Thyroid gland (tissue), 4 donors: ENCODE measurements at regions not wholly inside any gene's neighbourhood (a gene's known extent, or its start where the extent isn't known, plus 50 kb on each side); places are given as distances from the start of the nearest gene placed in this dataset.

ENCODE experiments used
- DNase-seq, 2 donors: peaks; one replicate each; pipeline ENCODE4 v3.0.0-alpha.2; 2019
- H3K27ac ChIP-seq, 3 donors: fragments of 200-600 bp; sonication (generic); 1 replicate in 2 of 3; 2 replicates in 1 of 3; pipeline ENCODE4 v1.5.1; 2016 to 2019; ENCODE audit warnings: mild to moderate bottlenecking in 1 of 3, moderate library complexity in 1 of 3
- H3K27me3 ChIP-seq: fragments of 200-600 bp; sonication (generic); one replicate; pipeline ENCODE4 v1.5.1; 2019
- H3K36me3 ChIP-seq, 2 donors: fragments of 200-600 bp; sonication (generic); one replicate each; pipeline ENCODE4 v1.5.1; 2016 to 2019
- H3K4me1 ChIP-seq, 2 donors: fragments of 200-600 bp; sonication (generic); one replicate each; pipeline ENCODE4 v1.5.1; 2017 to 2019
- H3K4me3 ChIP-seq, 3 donors: fragments of 200-600 bp; sonication (generic); replicated peaks in 1 of 3; 1 replicate in 2 of 3; 2 replicates in 1 of 3; pipeline ENCODE4 v1.5.1; 2016; ENCODE audit warnings: mild to moderate bottlenecking in 1 of 3
- H3K9me3 ChIP-seq: fragments of 200-600 bp; sonication (generic); one replicate; pipeline ENCODE4 v1.5.1; 2017
- CTCF ChIP-seq, 6 experiments: fragments of 200-600 bp in 3 of 6; fragments of 450-650 bp in 3 of 6; sonication (generic) in 3 of 6; IDR thresholded peaks; one replicate each; pipeline ENCODE4 v1.5.1; 2016 to 2019; ENCODE audit warnings: antibody characterized with exemption in 6 of 6, mild to moderate bottlenecking in 2 of 6, inconsistent platforms in 1 of 6, moderate library complexity in 1 of 6
- POLR2A ChIP-seq, 2 donors: fragments of 450-650 bp; IDR thresholded peaks; one replicate each; pipeline ENCODE4 v1.6.1; 2017; ENCODE audit warnings: antibody characterized with exemption in 2 of 2, mild to moderate bottlenecking in 2 of 2, moderate library complexity in 1 of 2
- WGBS, 2 donors: methylation state at CpG; one replicate each; pipeline ENCODE4 v1.1.5; 2017; 5-methylcytosine and 5-hydroxymethylcytosine counted together
- intact Hi-C: fragments of 100-400 bp; cut with DNase I; formaldehyde crosslinking; loops from one replicate; pipeline ENCODE4 v1.15.1; 2023

DNA sequence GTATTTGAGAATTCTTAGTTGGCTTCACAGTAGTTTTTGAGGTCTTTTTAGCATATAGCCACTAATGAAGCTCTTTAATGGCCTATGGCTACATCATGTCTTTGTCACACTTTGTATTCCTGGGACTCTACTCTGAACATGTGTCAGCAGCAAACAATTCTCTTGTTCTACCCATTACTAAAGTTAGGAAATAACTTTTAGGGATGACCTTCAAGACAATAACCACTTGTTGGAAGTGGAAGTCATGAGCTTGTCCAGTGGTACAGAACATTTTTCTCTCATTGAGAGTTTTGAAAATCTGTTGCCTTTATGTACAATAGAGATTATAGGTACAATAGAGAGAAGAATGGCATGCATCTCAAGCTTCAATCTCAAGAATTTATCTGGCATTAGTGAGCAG lies 571.6 kb upstream of the JAG1 start:
- no peaks in the 10 kb centered on the region for H3K9me3 ChIP-seq
- intact Hi-C loops = no loop called here
- no peak overlapping the region for H3K27ac ChIP-seq
- no peaks in the 10 kb centered on the region for H3K27me3 ChIP-seq
- no peak overlapping the region for H3K4me3 ChIP-seq
- no peaks in the 10 kb centered on the region for H3K4me1 ChIP-seq
- DNase-seq = no peak
- H3K36me3 ChIP-seq = no peaks in the 10 kb centered on the region
- TF ChIP-seq POLR2A (IDR thresholded peaks at IDR 0.05) (no peak), CTCF (IDR thresholded peaks at IDR 0.05) (no peak)

DNA sequence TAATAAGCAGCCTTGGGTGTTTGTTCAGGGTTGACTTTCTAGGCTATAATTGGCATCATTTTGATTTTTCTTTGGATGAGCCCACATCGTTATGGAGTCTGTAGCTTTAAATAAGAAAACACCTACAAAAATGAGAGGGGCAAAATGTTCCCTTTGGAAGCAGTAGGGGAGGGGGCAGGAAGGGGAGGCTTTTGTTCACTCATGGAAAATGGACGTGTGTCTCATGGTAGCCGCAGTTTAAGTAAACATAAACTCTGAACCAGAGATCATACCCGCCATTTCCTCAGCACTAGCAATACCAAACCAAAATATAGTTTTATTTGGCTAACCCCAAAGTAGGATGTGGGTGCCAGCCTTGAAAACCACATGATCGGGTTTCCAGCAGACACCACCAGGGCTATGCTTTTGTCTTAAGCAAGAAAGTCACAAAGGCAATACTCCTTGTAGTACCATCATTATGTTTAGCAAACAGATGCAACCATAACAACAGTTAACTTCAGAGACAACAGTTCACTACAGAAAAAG lies 572.5 kb upstream of the JAG1 start:
- Histone ChIP-seq H3K9me3 (no peaks in the 10 kb centered on the region), H3K27me3 (no peaks in the 10 kb centered on the region), H3K4me1 (no peaks in the 10 kb centered on the region), H3K4me3 (no peak overlapping the region), H3K36me3 (no peaks in the 10 kb centered on the region), H3K27ac (no peak overlapping the region)
- intact Hi-C loops = no loop called here
- TF ChIP-seq POLR2A (IDR thresholded peaks at IDR 0.05) (no peak), CTCF (IDR thresholded peaks at IDR 0.05) (no peak)
- DNase-seq = no peak
- WGBS, 2 donors = 74 to 77% methylated on average over 5 of the region's 5 CpGs

DNA sequence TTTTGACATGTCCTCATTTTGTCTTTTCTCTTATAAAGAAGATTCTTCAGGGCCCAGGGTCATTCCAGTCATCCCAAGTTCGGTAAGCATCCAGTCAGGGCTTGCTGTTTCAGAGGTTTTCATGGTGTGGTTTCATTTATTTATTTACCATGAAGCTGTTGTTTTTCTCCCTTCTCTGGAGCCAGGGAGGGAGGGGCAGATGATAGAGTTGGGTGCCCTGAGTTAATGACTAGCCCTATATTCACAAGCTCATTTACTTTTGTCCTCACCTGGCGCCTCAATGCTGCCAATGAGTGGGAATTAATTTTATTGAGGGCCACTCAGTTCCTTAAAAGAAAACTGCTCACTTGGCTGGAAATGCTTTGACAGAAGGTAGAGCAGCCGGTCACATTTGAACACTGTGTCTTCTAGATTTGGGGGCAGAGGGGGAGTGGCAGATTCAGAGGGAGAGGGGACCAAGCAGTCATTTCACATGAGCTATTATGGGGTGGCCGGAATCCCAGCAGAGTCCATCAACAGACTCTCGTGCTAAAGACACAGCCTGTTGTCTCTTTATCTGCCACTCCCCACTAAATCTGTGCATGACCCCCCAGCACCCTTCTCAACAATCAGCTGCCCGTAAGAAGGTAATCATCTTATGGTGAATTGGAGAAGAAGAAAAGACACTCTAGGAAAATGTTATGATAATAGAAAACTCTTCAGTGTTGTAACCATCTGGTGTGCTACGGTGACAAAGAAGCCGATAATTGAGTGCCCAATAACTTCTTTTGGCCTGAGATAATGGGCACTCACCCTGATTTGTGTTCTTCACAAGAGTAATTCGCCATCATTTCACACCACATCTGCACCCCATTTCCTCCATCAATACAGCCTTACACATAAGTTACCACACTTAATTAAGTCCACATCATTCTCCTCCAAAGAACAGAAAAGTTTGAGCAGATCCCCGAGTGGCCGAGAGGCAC lies 573.5 kb upstream of the JAG1 start:
- WGBS, 2 donors = 74 to 77% methylated on average over 11 of the region's 11 CpGs
- intact Hi-C loops = no loop called here
- Histone ChIP-seq H3K36me3 (no peaks in the 10 kb centered on the region), H3K27ac (no peak overlapping the region), H3K27me3 (no peaks in the 10 kb centered on the region), H3K4me3 (no peak overlapping the region), H3K9me3 (no peaks in the 10 kb centered on the region), H3K4me1 (no peaks in the 10 kb centered on the region)
- DNase-seq = no peak
- TF ChIP-seq CTCF (IDR thresholded peaks at IDR 0.05) (no peak), POLR2A (IDR thresholded peaks at IDR 0.05) (no peak)

GRCh38 chr20:11248011-11248409 lies 574.2 kb upstream of the JAG1 start:
- Histone ChIP-seq H3K27ac (no peak overlapping the region), H3K4me3 (no peak overlapping the region), H3K4me1 (no peaks in the 10 kb centered on the region), H3K9me3 (no peaks in the 10 kb centered on the region), H3K36me3 (no peaks in the 10 kb centered on the region), H3K27me3 (no peaks in the 10 kb centered on the region)
- intact Hi-C loops = no loop called here
- no peak for TF ChIP-seq POLR2A (IDR thresholded peaks at IDR 0.05)
- TF ChIP-seq CTCF (IDR thresholded peaks at IDR 0.05) = no peak
- WGBS, 2 donors = 70 to 77% methylated on average over 3 of the region's 3 CpGs
- DNase-seq = no peak
